A549 (cell line): ENCODE measurements at regions not wholly inside any gene's neighbourhood (a gene's known extent, or its start where the extent isn't known, plus 50 kb on each side); places are given as distances from the start of the nearest gene placed in this dataset.

ENCODE experiments used
- ATAC-seq, 2 experiments: fragments of 200-7000 bp in 1 of 2; fragments of >200 bp in 1 of 2; cut with Nextera tagmentation in 1 of 2; cut with Tn5 transposase in 1 of 2; 3 replicates each; pipeline versions ENCODE4 v1.8.0 to v1.9.1; 2018 to 2020; ENCODE audit warnings: mild to moderate bottlenecking in 1 of 2, moderate library complexity in 1 of 2
- CTCF ChIA-PET: fragments of 300-600 bp; sonication (Branson Sonifier 250); formaldehyde crosslinking; extraction: SDS; loops from one replicate; lab custom pipeline; 2021; ENCODE audit warnings: antibody characterized with exemption, inconsistent platforms; lab: Yijun Ruan, JAX
- POLR2A ChIA-PET: fragments of 350-600 bp; formaldehyde crosslinking; extraction: SDS; loops from one replicate; lab custom pipeline; 2021; ENCODE audit warnings: antibody characterized with exemption, inconsistent platforms; lab: Yijun Ruan, JAX
- DNase-seq, 2 experiments: peaks; one replicate each; pipeline versions ENCODE4 v3.0.0 to v3.0.0-alpha.2; 2011 to 2016; ENCODE audit warnings: low read depth in 1 of 2, low spot score in 1 of 2
- FAIRE-seq: peaks from 2 replicates; lab custom pipeline; 2011; peaks lifted over from hg19 to GRCh38; lab: Jason Lieb, UNC
- H3K27ac ChIP-seq, 2 experiments: fragments of >200 bp; sonication (Bioruptor Twin); formaldehyde crosslinking; 3 replicates each; pipeline ENCODE4 v1.5.1; 2016 to 2017
- H3K4me1 ChIP-seq: fragments of >200 bp; sonication (Bioruptor Twin); formaldehyde crosslinking; 3 replicates; pipeline ENCODE4 v1.6.1; 2016
- H3K4me2 ChIP-seq: fragments of >200 bp; sonication (Bioruptor Twin); formaldehyde crosslinking; 3 replicates; pipeline ENCODE4 v1.6.1; 2016
- H3K4me3 ChIP-seq: fragments of >200 bp; sonication (Bioruptor Twin); formaldehyde crosslinking; 3 replicates; pipeline ENCODE4 v1.5.1; 2016
- H3K9me3 ChIP-seq: fragments of >200 bp; sonication (Bioruptor Twin); formaldehyde crosslinking; 3 replicates; pipeline ENCODE4 v1.6.1; 2016
- ATOH8 ChIP-seq: fragments of 250-450 bp; sonication (Bioruptor Pico); IDR thresholded peaks from 2 replicates; pipeline ENCODE4 v1.5.0; 2020; ENCODE audit warnings: low read depth, mild to moderate bottlenecking, moderate library complexity
- EP300 ChIP-seq, 2 experiments: fragments of >200 bp; sonication (Bioruptor Twin); formaldehyde crosslinking; IDR thresholded peaks; 2 replicates in 1 of 2; 3 replicates in 1 of 2; pipeline ENCODE4 v1.6.1; 2016 to 2017
- ESRRA ChIP-seq: fragments of 150-350 bp; IDR thresholded peaks from 2 replicates; pipeline ENCODE4 v1.6.1; 2014; ENCODE audit warnings: mild to moderate bottlenecking, low read length, borderline replicate concordance
- FOXS1 ChIP-seq: fragments of 250-450 bp; sonication (Bioruptor Pico); IDR thresholded peaks from 2 replicates; pipeline ENCODE4 v1.5.0; 2020; ENCODE audit warnings: mild to moderate bottlenecking, moderate library complexity
- GATA3 ChIP-seq: IDR thresholded peaks from 2 replicates; pipeline ENCODE4 v1.6.1; 2012; ENCODE audit warnings: borderline replicate concordance
- HDAC2 ChIP-seq: fragments of 200-600 bp; sonication (generic); IDR thresholded peaks from 2 replicates; pipeline ENCODE4 v1.6.1; 2016
- HEYL ChIP-seq: fragments of 250-450 bp; sonication (Bioruptor Pico); IDR thresholded peaks from 2 replicates; pipeline ENCODE4 v1.8.0; 2021; ENCODE audit warnings: mild to moderate bottlenecking, moderate library complexity
- HMGXB4 ChIP-seq: fragments of 250-450 bp; sonication (Bioruptor Pico); IDR thresholded peaks from 2 replicates; pipeline ENCODE4 v1.5.0; 2021; ENCODE audit warnings: mild to moderate bottlenecking, moderate library complexity, borderline replicate concordance
- HOXA7 ChIP-seq: fragments of 250-450 bp; sonication (Bioruptor Pico); IDR thresholded peaks from 2 replicates; pipeline ENCODE4 v1.5.0; 2020; ENCODE audit warnings: mild to moderate bottlenecking, moderate library complexity
- HOXB13 ChIP-seq: fragments of 250-450 bp; sonication (Bioruptor Pico); IDR thresholded peaks from 2 replicates; pipeline ENCODE4 v1.5.0; 2020; ENCODE audit warnings: low read depth, mild to moderate bottlenecking, moderate library complexity
- HOXB5 ChIP-seq: fragments of 250-450 bp; sonication (Bioruptor Pico); IDR thresholded peaks from 2 replicates; pipeline ENCODE4 v1.5.0; 2020; ENCODE audit warnings: mild to moderate bottlenecking, moderate library complexity
- JUN ChIP-seq, 2 experiments: fragments of >200 bp; sonication (Bioruptor Twin); formaldehyde crosslinking; IDR thresholded peaks; 2 replicates in 1 of 2; 3 replicates in 1 of 2; pipeline ENCODE4 v1.6.1; 2016 to 2017
- KDM1A ChIP-seq: fragments of 200-600 bp; sonication (generic); IDR thresholded peaks from 2 replicates; pipeline ENCODE4 v1.6.1; 2016; ENCODE audit warnings: low read depth, mild to moderate bottlenecking
- KDM5A ChIP-seq: fragments of 200-600 bp; sonication (generic); IDR thresholded peaks from 2 replicates; pipeline ENCODE4 v1.6.1; 2016; ENCODE audit warnings: antibody characterized with exemption, mild to moderate bottlenecking
- MAFK ChIP-seq: fragments of 450-650 bp; IDR thresholded peaks from 2 replicates; pipeline ENCODE4 v1.6.1; 2014; ENCODE audit not compliant: partially characterized antibody
- MAX ChIP-seq: IDR thresholded peaks from 2 replicates; pipeline ENCODE4 v1.6.1; 2012
- MAZ ChIP-seq: fragments of 150-350 bp; IDR thresholded peaks from 2 replicates; pipeline ENCODE4 v1.6.1; 2014; ENCODE audit warnings: antibody characterized with exemption, low read depth, low read length, borderline replicate concordance
- MYC ChIP-seq: IDR thresholded peaks from 2 replicates; pipeline ENCODE4 v1.6.1; 2012; ENCODE audit warnings: mild to moderate bottlenecking, inconsistent platforms, low read length, improper control_type of control experiment, borderline replicate concordance
- NFE2L2 ChIP-seq: fragments of 150-350 bp; conservative IDR thresholded peaks from 2 replicates; pipeline ENCODE4 v1.6.1; 2014; ENCODE audit warnings: low read length
- PBX3 ChIP-seq: IDR thresholded peaks from 2 replicates; pipeline ENCODE4 v1.6.1; 2012
- PHF8 ChIP-seq: fragments of 200-600 bp; sonication (generic); IDR thresholded peaks from 2 replicates; pipeline ENCODE4 v1.6.1; 2016; ENCODE audit warnings: low read depth, mild to moderate bottlenecking, antibody characterized with exemption, moderate library complexity, borderline replicate concordance
- POLR2A ChIP-seq: IDR thresholded peaks from 2 replicates; pipeline ENCODE4 v1.6.1; 2012; ENCODE audit warnings: mild to moderate bottlenecking, low read length
- RARB ChIP-seq: fragments of 250-450 bp; sonication (Bioruptor Pico); IDR thresholded peaks from 2 replicates; pipeline ENCODE4 v1.8.0; 2021; ENCODE audit warnings: mild to moderate bottlenecking, moderate library complexity
- RNF2 ChIP-seq: fragments of 200-600 bp; sonication (generic); IDR thresholded peaks from 2 replicates; pipeline ENCODE4 v1.6.1; 2016; ENCODE audit warnings: low read depth, mild to moderate bottlenecking, antibody characterized with exemption, moderate library complexity, borderline replicate concordance
- SMC3 ChIP-seq: fragments of >200 bp; sonication (Bioruptor Twin); formaldehyde crosslinking; IDR thresholded peaks from 3 replicates; pipeline ENCODE4 v1.6.1; 2018; ENCODE audit warnings: inconsistent platforms
- TFCP2L1 ChIP-seq: fragments of 250-450 bp; sonication (Bioruptor Pico); IDR thresholded peaks from 2 replicates; pipeline ENCODE4 v1.5.0; 2021; ENCODE audit warnings: mild to moderate bottlenecking
- TP53 ChIP-seq: fragments of 250-450 bp; sonication (Bioruptor Pico); IDR thresholded peaks from 2 replicates; pipeline ENCODE4 v1.5.0; 2021; ENCODE audit warnings: mild to moderate bottlenecking, moderate library complexity
- ZFP36 ChIP-seq: fragments of 450-650 bp; IDR thresholded peaks from 2 replicates; pipeline ENCODE4 v1.6.1; 2014; ENCODE audit warnings: borderline replicate concordance; ENCODE audit not compliant: partially characterized antibody
- ZSCAN20 ChIP-seq: fragments of 250-450 bp; sonication (Bioruptor Pico); IDR thresholded peaks from 2 replicates; pipeline ENCODE4 v1.8.0; 2022; ENCODE audit warnings: mild to moderate bottlenecking, moderate library complexity
- WGBS: methylation state at CpG from one replicate; pipeline ENCODE4 v1.1.6; 2017; ENCODE audit errors: missing lambda C conversion rate; 5-methylcytosine and 5-hydroxymethylcytosine counted together
- TF ChIP-seq, protein P1 (sequence below): fragments of 150-350 bp; IDR thresholded peaks from 2 replicates; pipeline ENCODE4 v1.6.1; 2014; ENCODE audit warnings: low read depth, mild to moderate bottlenecking, low read length

GRCh38 chr6:9404351-9405146, 969.2 kb upstream of the SLC35B3 start (continued):
- TF ChIP-seq HMGXB4 (no peak), JUN (IDR thresholded peaks at IDR 0.05) (no peak)

DNA sequence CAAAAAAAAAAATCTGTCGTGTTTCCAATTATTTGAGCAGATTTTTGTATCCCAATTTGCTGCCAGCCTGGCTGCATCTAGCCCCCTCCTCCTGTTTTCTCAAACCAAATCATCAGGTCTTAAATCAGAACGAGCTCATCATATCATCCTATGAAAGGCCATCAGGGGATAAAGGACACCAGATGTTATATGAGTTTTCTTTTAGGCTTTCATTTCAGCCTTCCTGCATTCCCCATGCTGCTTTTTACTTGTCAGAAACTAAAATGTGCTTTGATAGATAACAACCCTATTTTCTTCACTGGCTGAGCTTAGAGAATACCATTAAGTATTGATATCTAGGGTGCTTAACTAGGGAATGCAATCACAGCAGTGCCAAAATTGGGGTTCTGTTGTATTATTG, 968.4 kb upstream of the SLC35B3 start:
- peaks cover 22% of the 10 kb centered on the region for H3K4me1 ChIP-seq
- TF ChIP-seq KDM1A: no peak
- TF ChIP-seq EP300 (IDR thresholded peaks at IDR 0.05): no peak
- TF ChIP-seq HDAC2: no peak
- TF ChIP-seq, protein P1, sequence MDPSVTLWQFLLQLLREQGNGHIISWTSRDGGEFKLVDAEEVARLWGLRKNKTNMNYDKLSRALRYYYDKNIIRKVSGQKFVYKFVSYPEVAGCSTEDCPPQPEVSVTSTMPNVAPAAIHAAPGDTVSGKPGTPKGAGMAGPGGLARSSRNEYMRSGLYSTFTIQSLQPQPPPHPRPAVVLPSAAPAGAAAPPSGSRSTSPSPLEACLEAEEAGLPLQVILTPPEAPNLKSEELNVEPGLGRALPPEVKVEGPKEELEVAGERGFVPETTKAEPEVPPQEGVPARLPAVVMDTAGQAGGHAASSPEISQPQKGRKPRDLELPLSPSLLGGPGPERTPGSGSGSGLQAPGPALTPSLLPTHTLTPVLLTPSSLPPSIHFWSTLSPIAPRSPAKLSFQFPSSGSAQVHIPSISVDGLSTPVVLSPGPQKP: no peak
- TF ChIP-seq POLR2A: no peak
- no peak for TF ChIP-seq JUN (IDR thresholded peaks at IDR 0.05)
- TF ChIP-seq HOXB5: no peak
- TF ChIP-seq HOXA7 (CRISPR knock-in tag): no peak
- no peak for TF ChIP-seq ZSCAN20 (CRISPR knock-in tag)
- TF ChIP-seq SMC3: no peak
- no peak for TF ChIP-seq TFCP2L1 (CRISPR knock-in tag)
- no peak for TF ChIP-seq MAX
- no peak for TF ChIP-seq MYC
- TF ChIP-seq PBX3: no peak
- no peak for TF ChIP-seq ATOH8
- no peak for TF ChIP-seq FOXS1 (CRISPR knock-in tag)
- TF ChIP-seq MAFK: no peak
- TF ChIP-seq RNF2: no peak
- no peaks in the 10 kb centered on the region for H3K9me3 ChIP-seq
- H3K27ac ChIP-seq: no peak overlapping the region
- ATAC-seq (no peak), DNase-seq (no peak), FAIRE-seq (no peak)
- H3K4me3 ChIP-seq: no peak overlapping the region
- H3K4me2 ChIP-seq: no peak overlapping the region
- CTCF ChIA-PET: interaction anchor here (0.8 kb wide), 1 partner anchor 113 kb away, joined by 3 read pairs; no protein-coding TSS in a partner anchor
- POLR2A ChIA-PET: no interaction called here
- 67% methylated on average over 2 of the region's 2 CpGs for WGBS

DNA sequence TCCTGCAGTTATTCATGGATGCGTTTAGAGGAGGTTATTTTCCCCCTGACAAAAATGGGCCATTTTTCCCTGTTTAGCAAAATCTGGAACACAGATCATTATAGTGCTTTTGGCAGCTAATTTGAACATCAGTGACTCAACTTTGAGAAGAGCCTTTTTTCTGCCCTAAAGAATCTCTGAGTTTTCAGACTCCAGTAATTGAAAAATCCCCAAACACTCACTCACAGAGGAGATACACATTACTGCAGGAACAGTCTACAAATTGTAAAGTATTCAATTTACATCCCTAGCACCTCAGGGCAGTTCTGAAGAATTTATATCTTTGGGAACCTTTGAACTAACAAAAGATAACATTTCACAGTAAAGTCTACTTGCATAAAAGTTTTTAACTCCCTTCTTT, 966.6 kb upstream of the SLC35B3 start:
- Histone ChIP-seq H3K9me3 (no peaks in the 10 kb centered on the region), H3K4me3 (no peak overlapping the region), H3K4me1 (peaks cover 22% of the 10 kb centered on the region)
- DNase-seq: no peak
- FAIRE-seq: no peak
- ChIA-PET POLR2A (no interaction called here), CTCF (no interaction called here)
- ATAC-seq: no peak
- 81% methylated on average over 1 of the region's 1 CpG for WGBS
- TF ChIP-seq NFE2L2 (no peak), JUN (IDR thresholded peaks at IDR 0.05) (no peak), MAX (no peak), PHF8 (no peak), TP53 (CRISPR knock-in tag) (no peak), RARB (CRISPR knock-in tag) (no peak), KDM5A (no peak), HOXB13 (CRISPR knock-in tag) (no peak), GATA3 (no peak), HEYL (CRISPR knock-in tag) (no peak), MAZ (no peak), ESRRA (no peak), SMC3 (no peak), ZFP36 (no peak), HDAC2 (no peak), RNF2 (no peak), EP300 (IDR thresholded peaks at IDR 0.05) (no peak)
- TF ChIP-seq, protein P1: no peak
- TF ChIP-seq, all 56 proteins: peak for 0
- no peak overlapping the region for H3K4me2 ChIP-seq
- no peak overlapping the region for H3K27ac ChIP-seq
